ENCODE measurements at regions not wholly inside any gene's neighbourhood (a gene's known extent, or its start where the extent isn't known, plus 50 kb on each side); places are given as distances from the start of the nearest gene placed in this dataset.

DNA sequence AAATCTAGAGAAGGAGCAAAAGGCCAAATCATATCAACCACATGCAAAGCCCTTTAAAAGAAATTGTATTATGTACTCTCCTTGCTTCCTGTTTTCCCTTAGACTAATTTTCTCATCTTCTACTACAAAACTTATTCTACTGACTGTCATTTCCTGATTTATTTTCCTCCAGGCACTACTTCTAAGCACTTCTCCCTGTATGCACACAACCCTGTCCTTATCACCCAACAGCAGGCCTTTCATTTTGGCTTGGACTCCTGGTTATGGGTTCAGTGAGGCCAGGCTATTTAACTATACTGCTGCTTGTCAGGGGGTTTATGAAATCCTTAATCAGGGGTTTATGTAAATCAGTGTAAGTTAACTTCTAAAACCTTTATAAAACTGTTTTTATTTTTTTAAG, 205.1 kb upstream of the FAM98A start:
- Mint-ChIP-seq H3K27me3 (ENCODE audit: low read depth in 3 of 3) (peaks cover 0 to 3% (median 0%) of the 10 kb centered on the region in 3 donors), H3K9me3 (peaks cover 0 to 4% (median under 1%) of the 10 kb centered on the region in 7 donors), H3K27ac (no peak overlapping the region), H3K4me1 (no peaks in the 10 kb centered on the region), H3K36me3 (no peaks in the 10 kb centered on the region), H3K4me3 (no peak overlapping the region)
- Histone ChIP-seq H2AFZ (ENCODE audit: insufficient read depth, low read depth, low read length, poor library complexity, severe bottlenecking) (no peak overlapping the region), H3K4me2 (replicated peaks; ENCODE audit: extremely low read depth, low read length, poor library complexity, severe bottlenecking) (no peak overlapping the region), H3K27ac (ENCODE audit: low read depth in 1 of 2, low read length in 2 of 2) (no peak overlapping the region), H3K9me3 (replicated peaks in 1 of 2; ENCODE audit: control insufficient read depth in 1 of 2, insufficient read depth in 1 of 2, low read length in 2 of 2) (peaks cover 0 to 3% of the 10 kb centered on the region in 2 donors), H4K20me1 (ENCODE audit: insufficient read depth, low read length) (no peaks in the 10 kb centered on the region), H3K27me3 (ENCODE audit: control insufficient read depth in 2 of 2, insufficient read depth in 2 of 2, low read length in 2 of 2) (no peaks in the 10 kb centered on the region), H3K9ac (ENCODE audit: insufficient read depth, low read length, poor library complexity, severe bottlenecking) (no peak overlapping the region), H3K4me1 (ENCODE audit: control insufficient read depth in 1 of 2, insufficient read depth in 2 of 2, low read length in 2 of 2) (no peaks in the 10 kb centered on the region), H3K79me2 (ENCODE audit: insufficient read depth, low read length) (no peaks in the 10 kb centered on the region), H3K36me3 (replicated peaks in 1 of 2; ENCODE audit: control insufficient read depth in 1 of 2, insufficient read depth in 2 of 2, low read length in 2 of 2) (no peaks in the 10 kb centered on the region), H3K4me3 (replicated peaks in 1 of 3; ENCODE audit: low read depth in 2 of 3, low read length in 3 of 3) (no peak overlapping the region)
- intact Hi-C loops (cut with micrococcal nuclease): no loop called here
- DNase-seq: no peak
- TF ChIP-seq, protein P1, sequence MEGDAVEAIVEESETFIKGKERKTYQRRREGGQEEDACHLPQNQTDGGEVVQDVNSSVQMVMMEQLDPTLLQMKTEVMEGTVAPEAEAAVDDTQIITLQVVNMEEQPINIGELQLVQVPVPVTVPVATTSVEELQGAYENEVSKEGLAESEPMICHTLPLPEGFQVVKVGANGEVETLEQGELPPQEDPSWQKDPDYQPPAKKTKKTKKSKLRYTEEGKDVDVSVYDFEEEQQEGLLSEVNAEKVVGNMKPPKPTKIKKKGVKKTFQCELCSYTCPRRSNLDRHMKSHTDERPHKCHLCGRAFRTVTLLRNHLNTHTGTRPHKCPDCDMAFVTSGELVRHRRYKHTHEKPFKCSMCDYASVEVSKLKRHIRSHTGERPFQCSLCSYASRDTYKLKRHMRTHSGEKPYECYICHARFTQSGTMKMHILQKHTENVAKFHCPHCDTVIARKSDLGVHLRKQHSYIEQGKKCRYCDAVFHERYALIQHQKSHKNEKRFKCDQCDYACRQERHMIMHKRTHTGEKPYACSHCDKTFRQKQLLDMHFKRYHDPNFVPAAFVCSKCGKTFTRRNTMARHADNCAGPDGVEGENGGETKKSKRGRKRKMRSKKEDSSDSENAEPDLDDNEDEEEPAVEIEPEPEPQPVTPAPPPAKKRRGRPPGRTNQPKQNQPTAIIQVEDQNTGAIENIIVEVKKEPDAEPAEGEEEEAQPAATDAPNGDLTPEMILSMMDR (IDR thresholded peaks at IDR 0.05): no peak

DNA sequence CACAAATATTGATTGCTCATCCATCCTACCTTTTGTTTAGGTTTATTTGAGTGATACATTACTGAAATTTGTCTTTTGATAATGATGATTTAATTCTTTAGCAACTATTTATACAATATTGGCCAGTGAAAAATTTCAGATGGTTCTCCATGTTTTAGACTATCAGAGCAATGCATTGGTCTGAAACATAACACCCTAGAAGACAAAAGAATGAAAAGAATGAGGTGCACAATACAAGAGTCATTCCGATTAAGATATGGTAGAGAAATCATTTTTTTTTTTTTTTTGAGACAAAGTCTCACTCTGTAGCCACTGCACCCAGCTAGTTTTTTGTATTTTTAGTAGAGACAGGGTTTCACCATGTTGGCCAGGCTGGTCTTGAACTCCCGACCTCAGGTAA, 197.4 kb upstream of the FAM98A start:
- H3K36me3 Mint-ChIP-seq: no peaks in the 10 kb centered on the region
- peaks cover 5 to 24% (median 16%) of the 10 kb centered on the region in 7 donors for H3K9me3 Mint-ChIP-seq
- no peak for DNase-seq
- no peak overlapping the region for H3K27ac Mint-ChIP-seq
- H3K4me1 ChIP-seq (ENCODE audit: control insufficient read depth in 1 of 2, insufficient read depth in 2 of 2, low read length in 2 of 2): no peaks in the 10 kb centered on the region
- H3K9ac ChIP-seq (ENCODE audit: insufficient read depth, low read length, poor library complexity, severe bottlenecking): no peak overlapping the region
- TF ChIP-seq, protein P1 (IDR thresholded peaks at IDR 0.05): no peak
- H3K4me3 Mint-ChIP-seq: no peak overlapping the region
- H3K4me3 ChIP-seq (replicated peaks in 1 of 3; ENCODE audit: low read depth in 2 of 3, low read length in 3 of 3): no peak overlapping the region
- no peak overlapping the region for H2AFZ ChIP-seq (ENCODE audit: insufficient read depth, low read depth, low read length, poor library complexity, severe bottlenecking)
- no CpG with 5 or more reads among the region's 2 CpGs for WGBS (ENCODE audit: insufficient coverage)
- H3K9me3 ChIP-seq (replicated peaks in 1 of 2; ENCODE audit: control insufficient read depth in 1 of 2, insufficient read depth in 1 of 2, low read length in 2 of 2): peaks cover 0 to 12% of the 10 kb centered on the region in 2 donors
- intact Hi-C loops (cut with micrococcal nuclease): no loop called here
- H3K79me2 ChIP-seq (ENCODE audit: insufficient read depth, low read length): no peaks in the 10 kb centered on the region
- H3K4me1 Mint-ChIP-seq: no peaks in the 10 kb centered on the region
- H3K27me3 ChIP-seq (ENCODE audit: control insufficient read depth in 2 of 2, insufficient read depth in 2 of 2, low read length in 2 of 2): no peaks in the 10 kb centered on the region
- H3K4me2 ChIP-seq (replicated peaks; ENCODE audit: extremely low read depth, low read length, poor library complexity, severe bottlenecking): no peak overlapping the region
- H3K36me3 ChIP-seq (replicated peaks in 1 of 2; ENCODE audit: control insufficient read depth in 1 of 2, insufficient read depth in 2 of 2, low read length in 2 of 2): no peaks in the 10 kb centered on the region
- no peaks in the 10 kb centered on the region for H4K20me1 ChIP-seq (ENCODE audit: insufficient read depth, low read length)
- peaks cover 0 to 6% (median 1%) of the 10 kb centered on the region in 3 donors for H3K27me3 Mint-ChIP-seq (ENCODE audit: low read depth in 3 of 3)
- no peak overlapping the region for H3K27ac ChIP-seq (ENCODE audit: low read depth in 1 of 2, low read length in 2 of 2)

Measured in CD14-positive monocyte (primary cell).